Fibroblast of lung (primary cell): ENCODE measurements at regions not wholly inside any gene's neighbourhood (a gene's known extent, or its start where the extent isn't known, plus 50 kb on each side); places are given as distances from the start of the nearest gene placed in this dataset.

Experiments used
- CTCF ChIP-seq, 2 donors: IDR thresholded peaks in 1 of 2; conservative IDR thresholded peaks in 1 of 2; 1 replicate in 1 of 2; 2 replicates in 1 of 2; pipeline ENCODE4 v1.5.1; 2011 to 2012; ENCODE audit warnings: low read length in 2 of 2, control low read depth in 1 of 2, inconsistent platforms in 1 of 2, low read depth in 1 of 2, mild to moderate bottlenecking in 1 of 2
- EZH2 ChIP-seq: IDR thresholded peaks from 2 replicates; pipeline ENCODE4 v1.5.1; 2012; ENCODE audit warnings: low read length, control low read depth, mild to moderate bottlenecking; ENCODE audit errors: missing control alignments

GRCh38 chr10:57818522-57818921, 449.2 kb downstream of the IPMK start:
- no peak for TF ChIP-seq EZH2
- TF ChIP-seq CTCF (conservative IDR thresholded peaks at IDR 0.05 in 1 of 2, IDR thresholded peaks at IDR 0.05 in 1 of 2; ENCODE audit: low read depth in 1 of 2, low read length in 2 of 2) = no peak
